ENCODE measurements at regions not wholly inside any gene's neighbourhood (a gene's known extent, or its start where the extent isn't known, plus 50 kb on each side); places are given as distances from the start of the nearest gene placed in this dataset.

DNA sequence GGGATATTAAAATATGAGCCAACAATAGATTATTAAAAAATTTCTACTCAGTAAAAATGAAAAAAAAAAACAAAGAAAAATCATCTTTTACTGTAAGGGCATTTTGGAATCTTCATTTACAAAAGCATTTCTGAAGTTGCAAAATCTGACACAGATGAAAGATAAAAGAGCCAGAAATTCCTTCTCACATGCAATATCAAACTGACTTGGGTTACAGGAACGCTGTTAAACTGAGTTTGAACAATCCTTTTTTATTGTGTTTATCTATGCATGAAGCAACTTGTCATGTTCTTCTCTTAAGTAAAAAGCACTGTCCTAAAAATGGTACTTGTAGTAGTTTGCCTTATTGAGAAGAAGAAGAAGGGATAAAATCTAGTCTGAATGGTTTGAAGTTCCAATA, 468.5 kb upstream of the KCNMB2 start (continued):
- TF ChIP-seq, protein P1, sequence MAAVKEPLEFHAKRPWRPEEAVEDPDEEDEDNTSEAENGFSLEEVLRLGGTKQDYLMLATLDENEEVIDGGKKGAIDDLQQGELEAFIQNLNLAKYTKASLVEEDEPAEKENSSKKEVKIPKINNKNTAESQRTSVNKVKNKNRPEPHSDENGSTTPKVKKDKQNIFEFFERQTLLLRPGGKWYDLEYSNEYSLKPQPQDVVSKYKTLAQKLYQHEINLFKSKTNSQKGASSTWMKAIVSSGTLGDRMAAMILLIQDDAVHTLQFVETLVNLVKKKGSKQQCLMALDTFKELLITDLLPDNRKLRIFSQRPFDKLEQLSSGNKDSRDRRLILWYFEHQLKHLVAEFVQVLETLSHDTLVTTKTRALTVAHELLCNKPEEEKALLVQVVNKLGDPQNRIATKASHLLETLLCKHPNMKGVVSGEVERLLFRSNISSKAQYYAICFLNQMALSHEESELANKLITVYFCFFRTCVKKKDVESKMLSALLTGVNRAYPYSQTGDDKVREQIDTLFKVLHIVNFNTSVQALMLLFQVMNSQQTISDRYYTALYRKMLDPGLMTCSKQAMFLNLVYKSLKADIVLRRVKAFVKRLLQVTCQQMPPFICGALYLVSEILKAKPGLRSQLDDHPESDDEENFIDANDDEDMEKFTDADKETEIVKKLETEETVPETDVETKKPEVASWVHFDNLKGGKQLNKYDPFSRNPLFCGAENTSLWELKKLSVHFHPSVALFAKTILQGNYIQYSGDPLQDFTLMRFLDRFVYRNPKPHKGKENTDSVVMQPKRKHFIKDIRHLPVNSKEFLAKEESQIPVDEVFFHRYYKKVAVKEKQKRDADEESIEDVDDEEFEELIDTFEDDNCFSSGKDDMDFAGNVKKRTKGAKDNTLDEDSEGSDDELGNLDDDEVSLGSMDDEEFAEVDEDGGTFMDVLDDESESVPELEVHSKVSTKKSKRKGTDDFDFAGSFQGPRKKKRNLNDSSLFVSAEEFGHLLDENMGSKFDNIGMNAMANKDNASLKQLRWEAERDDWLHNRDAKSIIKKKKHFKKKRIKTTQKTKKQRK (IDR thresholded peaks at IDR 0.05; ENCODE audit: low read length): no peak
- TF ChIP-seq ELF3 (CRISPR knock-in tag; IDR thresholded peaks at IDR 0.05) (no peak), RXRB (CRISPR knock-in tag; IDR thresholded peaks at IDR 0.05; ENCODE audit: borderline replicate concordance) (no peak), ZNF614 (CRISPR knock-in tag; IDR thresholded peaks at IDR 0.05; ENCODE audit: borderline replicate concordance) (no peak), ZNF589 (CRISPR knock-in tag; conservative IDR thresholded peaks at IDR 0.05) (no peak), AHR (CRISPR knock-in tag; IDR thresholded peaks at IDR 0.05) (no peak), JUN (CRISPR knock-in tag; IDR thresholded peaks at IDR 0.05) (no peak)
- TF ChIP-seq, protein P2, sequence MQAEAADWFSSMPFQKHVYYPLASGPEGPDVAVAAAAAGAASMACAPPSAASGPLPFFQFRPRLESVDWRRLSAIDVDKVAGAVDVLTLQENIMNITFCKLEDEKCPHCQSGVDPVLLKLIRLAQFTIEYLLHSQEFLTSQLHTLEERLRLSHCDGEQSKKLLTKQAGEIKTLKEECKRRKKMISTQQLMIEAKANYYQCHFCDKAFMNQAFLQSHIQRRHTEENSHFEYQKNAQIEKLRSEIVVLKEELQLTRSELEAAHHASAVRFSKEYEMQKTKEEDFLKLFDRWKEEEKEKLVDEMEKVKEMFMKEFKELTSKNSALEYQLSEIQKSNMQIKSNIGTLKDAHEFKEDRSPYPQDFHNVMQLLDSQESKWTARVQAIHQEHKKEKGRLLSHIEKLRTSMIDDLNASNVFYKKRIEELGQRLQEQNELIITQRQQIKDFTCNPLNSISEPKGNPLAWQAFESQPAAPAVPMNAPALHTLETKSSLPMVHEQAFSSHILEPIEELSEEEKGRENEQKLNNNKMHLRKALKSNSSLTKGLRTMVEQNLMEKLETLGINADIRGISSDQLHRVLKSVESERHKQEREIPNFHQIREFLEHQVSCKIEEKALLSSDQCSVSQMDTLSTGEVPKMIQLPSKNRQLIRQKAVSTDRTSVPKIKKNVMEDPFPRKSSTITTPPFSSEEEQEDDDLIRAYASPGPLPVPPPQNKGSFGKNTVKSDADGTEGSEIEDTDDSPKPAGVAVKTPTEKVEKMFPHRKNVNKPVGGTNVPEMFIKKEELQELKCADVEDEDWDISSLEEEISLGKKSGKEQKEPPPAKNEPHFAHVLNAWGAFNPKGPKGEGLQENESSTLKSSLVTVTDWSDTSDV (CRISPR knock-in tag; IDR thresholded peaks at IDR 0.05): no peak
